ENCODE measurements at regions not wholly inside any gene's neighbourhood (a gene's known extent, or its start where the extent isn't known, plus 50 kb on each side); places are given as distances from the start of the nearest gene placed in this dataset.

DNA sequence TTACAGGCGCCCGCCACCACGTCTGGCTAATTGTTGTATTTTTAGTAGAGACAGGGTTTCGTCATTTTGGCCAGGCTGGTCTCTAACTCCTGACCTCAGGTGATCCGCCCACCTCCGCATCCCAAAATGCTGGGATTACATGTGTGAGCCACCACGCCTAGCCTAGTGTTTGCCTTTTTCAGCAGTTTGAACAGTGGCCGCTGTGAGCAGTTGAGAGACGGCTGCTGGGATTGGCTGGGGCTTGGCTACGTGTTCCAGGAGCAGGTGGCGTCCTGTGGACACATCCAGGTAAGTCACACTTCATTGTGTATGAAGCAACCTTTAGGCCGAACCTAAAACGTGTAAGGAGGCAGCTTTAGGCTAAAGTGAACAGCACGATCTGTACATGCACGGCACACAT, 231.8 kb upstream of the PITRM1 start:
- TF ChIP-seq, protein P1, sequence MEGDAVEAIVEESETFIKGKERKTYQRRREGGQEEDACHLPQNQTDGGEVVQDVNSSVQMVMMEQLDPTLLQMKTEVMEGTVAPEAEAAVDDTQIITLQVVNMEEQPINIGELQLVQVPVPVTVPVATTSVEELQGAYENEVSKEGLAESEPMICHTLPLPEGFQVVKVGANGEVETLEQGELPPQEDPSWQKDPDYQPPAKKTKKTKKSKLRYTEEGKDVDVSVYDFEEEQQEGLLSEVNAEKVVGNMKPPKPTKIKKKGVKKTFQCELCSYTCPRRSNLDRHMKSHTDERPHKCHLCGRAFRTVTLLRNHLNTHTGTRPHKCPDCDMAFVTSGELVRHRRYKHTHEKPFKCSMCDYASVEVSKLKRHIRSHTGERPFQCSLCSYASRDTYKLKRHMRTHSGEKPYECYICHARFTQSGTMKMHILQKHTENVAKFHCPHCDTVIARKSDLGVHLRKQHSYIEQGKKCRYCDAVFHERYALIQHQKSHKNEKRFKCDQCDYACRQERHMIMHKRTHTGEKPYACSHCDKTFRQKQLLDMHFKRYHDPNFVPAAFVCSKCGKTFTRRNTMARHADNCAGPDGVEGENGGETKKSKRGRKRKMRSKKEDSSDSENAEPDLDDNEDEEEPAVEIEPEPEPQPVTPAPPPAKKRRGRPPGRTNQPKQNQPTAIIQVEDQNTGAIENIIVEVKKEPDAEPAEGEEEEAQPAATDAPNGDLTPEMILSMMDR (IDR thresholded peaks at IDR 0.05) = no peak
- no peak for TF ChIP-seq ZFX (IDR thresholded peaks at IDR 0.05; ENCODE audit: borderline replicate concordance)

Data from 22Rv1 (cell line).